ENCODE measurements at regions not wholly inside any gene's neighbourhood (a gene's known extent, or its start where the extent isn't known, plus 50 kb on each side); places are given as distances from the start of the nearest gene placed in this dataset.
"Not testable (repeated sequence)": the region's sequence is repeated elsewhere in the genome, so short reads cannot be mapped to it uniquely, and the experiment has no call there.

DNA sequence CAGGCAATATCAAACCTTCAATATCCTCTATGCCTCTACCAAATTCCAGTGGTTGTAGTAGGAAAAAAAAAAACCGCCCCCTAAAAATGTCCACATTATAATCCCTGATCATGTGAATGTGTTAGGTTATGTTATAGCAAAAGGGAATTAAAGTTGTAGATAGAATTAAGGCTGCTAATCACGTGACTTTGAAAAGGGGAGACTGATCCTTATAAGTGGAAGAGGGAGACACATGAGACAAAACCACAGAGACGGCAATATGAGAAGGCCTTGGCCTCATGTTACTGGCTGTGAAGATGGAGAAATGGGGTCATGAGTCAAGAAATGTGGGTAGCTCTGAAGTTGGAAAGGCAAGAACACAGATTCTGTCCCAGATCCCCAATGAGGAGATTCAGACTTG lies 1711.3 kb downstream of the KHDRBS2 start:
- ATAC-seq (ENCODE audit: low FRiP score); DNase-seq (ENCODE audit: low spot score): not testable (repeated sequence)

DNA sequence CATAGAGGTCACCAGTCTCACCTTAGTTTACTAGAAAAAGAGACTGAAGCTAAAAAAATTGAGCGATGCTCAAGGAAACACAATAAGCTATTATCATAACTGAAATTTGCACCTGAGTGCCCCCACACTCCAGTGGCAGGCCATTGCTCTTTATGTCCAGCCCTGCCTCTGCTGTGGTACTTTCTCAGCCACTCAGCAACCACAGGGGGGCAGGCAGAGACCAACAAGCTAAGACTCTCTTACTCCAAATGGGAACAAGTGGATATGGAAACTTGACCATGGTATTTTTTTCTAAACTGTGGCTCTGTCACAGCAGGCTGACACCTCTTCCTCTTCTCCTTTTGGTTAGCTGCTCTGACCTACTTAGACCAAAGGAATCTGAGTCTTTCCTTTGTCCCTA lies 1713.4 kb downstream of the KHDRBS2 start:
- not testable (repeated sequence) for DNase-seq (ENCODE audit: low spot score); ATAC-seq (ENCODE audit: low FRiP score)

DNA sequence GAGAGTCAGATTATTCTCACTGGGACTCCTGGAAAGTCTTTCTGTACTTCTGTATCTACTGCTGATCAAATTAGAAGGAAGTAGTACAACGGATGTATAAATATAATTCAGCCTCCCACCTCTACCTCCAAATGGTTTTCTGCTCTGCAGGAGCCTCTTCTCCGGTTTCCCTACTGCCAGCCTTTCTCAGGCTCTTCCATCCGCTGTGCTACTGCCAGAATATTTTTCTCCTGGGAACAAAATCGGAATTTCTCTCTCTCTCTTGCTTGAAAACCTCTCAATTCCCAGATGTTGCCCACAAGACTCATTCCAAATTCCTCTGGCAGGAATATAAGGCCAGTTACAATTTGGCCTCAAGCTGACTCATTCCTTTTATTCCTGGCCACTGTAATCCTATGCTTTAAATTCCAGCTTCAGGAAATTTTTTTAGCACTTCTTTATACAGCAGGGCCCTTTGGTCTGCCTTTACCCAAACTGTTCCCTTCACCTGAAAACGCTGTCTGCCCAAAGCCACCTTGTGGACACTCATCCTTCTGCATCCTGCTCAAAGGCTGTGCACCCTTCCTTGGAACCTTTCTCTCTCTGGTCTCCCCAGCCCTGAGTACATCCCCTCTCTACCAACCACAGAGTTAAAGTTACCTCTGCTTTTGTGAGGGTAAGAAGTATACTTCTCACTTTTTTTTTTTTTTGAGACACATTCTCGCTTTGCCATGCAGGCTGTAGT lies 1714.6 kb downstream of the KHDRBS2 start:
- peak; percentile 41 for ATAC-seq (ENCODE audit: low FRiP score)

DNA sequence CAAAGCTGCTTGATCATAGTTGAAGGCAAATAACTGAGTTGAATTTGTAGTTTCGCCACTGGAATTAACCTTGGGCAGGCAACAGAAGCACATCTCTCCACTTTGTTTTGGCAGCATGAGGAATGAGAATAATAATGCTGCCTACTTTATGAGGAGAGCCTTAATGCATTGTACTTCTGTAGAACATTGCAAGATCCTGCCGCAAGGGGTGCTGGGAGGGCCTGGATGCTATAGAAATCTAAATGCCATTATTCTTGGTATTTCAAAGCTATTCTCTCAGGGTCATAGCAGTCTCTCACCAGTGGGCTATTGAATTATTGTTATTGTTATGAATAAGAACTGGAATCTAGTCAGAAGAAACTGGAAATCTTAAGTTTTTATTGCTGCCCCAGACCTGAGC lies 1715.4 kb downstream of the KHDRBS2 start:
- DNase-seq (ENCODE audit: low spot score); ATAC-seq (ENCODE audit: low FRiP score): not testable (repeated sequence)

More for the DNA sequence above, 1714.6 kb downstream of the KHDRBS2 start:
- not testable (repeated sequence) for DNase-seq (ENCODE audit: low spot score)

DNA sequence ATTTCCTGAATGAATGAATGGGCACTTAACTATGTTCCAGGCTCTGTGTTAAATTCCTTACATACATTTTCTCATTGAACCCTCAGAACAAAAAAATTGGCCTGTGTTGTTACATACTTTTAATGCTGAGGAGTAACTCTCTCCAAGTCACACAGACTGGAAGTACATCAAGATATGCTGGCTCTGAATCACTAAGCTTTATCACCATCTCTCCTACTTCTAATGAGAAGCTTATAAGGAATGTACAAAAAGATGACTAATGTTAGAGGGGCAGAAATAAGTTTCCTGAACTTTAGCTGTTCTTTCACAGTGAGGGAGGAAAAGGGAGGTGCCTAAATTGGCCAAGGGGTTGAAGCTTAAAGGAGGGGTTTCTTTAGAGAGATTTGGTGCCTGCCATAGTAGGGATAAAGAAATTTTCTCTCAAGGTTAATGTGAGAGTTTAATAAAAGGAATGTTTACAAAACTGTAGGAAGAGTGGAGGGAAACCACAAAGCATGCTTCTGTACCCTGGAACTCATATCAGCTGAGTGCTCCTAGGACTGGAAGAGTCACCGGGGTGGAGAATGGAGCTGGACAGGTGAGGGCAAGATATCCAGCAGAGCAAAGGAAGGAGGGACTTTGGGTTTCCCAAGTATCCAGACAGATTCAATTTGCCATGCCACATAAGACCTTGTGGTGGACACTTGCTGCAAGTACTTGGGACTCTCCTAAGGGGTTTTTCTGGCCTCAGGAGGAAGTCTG lies 1718.4 kb downstream of the KHDRBS2 start:
- DNase-seq (ENCODE audit: low spot score): not testable (repeated sequence)
- peak; percentile 89 for ATAC-seq (ENCODE audit: low FRiP score)

DNA sequence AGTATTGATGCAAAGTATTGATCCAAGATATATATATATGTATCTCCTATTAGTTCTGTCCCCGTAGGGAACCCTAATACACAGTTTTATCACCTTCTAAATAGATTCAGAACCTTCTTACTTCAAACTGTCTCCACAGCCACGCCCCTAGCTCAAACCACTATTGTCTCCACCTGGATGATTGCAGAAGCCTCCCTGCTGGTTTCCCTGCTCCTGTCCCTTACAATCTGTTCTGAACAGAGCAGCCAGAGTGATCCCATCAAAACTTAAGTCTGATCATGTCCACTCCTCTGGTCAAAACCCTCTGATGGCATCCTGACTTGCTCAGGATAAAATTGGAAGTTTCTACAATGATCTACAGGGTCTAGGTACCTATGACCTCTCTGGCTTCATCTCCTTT lies 1719.6 kb downstream of the KHDRBS2 start:
- DNase-seq (ENCODE audit: low spot score); ATAC-seq (ENCODE audit: low FRiP score): not testable (repeated sequence)

DNA sequence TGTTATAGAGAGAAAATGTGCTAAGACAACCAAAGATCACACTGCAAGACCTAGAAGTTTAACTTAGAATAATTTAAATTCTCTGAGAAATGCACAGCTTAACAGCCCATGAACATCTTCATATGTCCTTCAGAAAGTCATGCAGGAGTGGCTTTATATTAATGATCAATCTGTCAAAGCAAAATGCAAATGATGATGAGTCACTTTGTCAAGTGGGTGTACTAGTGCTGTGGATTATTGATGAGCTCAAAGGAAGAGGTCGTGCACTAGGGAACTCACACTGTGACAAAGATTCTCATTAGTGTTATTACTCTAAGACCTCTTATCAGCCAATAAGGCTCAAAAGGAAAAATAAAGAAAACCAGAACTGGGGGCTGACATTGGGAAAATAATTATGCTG lies 1726.3 kb downstream of the KHDRBS2 start:
- not testable (repeated sequence) for ATAC-seq (ENCODE audit: low FRiP score); DNase-seq (ENCODE audit: low spot score)

DNA sequence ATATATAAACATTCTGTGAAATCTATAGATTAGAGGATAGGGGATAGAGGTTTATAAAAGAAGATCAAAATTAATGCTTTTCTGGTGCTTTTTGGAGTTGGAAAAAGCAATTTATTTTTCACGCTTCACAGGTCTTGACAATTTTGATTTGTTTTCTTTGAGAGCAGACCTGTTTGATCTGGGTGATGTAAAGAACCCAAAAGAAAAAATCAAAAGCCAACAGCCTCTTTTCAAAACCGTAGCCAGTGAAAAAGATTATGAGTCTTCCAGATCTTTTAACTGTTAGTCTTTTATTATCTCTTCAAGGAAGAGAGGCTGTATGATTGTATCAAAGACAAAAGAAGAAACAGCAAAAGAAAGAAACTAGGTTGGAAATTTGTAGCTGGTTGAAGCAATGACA lies 1738.7 kb downstream of the KHDRBS2 start:
- not testable (repeated sequence) for DNase-seq (ENCODE audit: low spot score); ATAC-seq (ENCODE audit: low FRiP score)

DNA sequence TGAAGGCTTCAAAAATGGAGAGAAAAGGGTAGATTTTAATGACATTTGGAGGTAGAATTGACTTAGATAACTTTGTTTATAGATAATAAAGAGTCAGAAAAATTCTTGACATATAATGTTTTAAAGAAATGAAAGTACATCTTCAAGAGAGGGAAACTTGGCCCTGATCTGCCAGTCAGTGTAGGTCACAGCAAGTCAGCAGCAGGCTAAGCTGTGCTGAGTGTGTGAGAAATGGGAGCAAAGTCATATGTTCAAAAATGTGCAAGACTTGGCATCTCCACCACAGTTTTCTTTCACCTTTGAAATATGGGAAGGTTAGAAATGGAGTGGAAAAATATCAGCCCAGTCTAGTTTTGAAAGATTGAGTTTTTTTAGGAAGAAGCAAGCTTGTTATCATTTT lies 1761.3 kb downstream of the KHDRBS2 start:
- ATAC-seq (ENCODE audit: low FRiP score): peak; percentile 66

DNA sequence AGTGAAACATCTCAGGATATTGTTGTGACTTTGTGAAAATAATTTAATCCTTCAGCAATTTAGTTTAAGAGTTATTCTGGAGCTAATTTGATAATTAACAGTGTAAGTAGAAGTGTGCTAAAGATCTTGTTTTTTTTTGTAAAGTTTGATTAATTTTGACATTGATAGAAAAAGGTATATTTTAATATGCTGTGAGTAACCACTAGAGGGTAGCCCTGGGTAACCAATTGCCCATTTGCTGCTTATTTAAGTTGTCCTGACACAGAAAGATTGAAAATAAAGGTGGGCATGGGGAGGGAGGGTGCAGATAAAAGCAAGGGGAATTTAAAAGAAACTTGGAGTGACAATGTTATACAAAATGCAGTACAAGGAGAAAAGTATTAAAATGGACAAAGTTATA lies 1808.3 kb downstream of the KHDRBS2 start:
- not testable (repeated sequence) for ATAC-seq (ENCODE audit: low FRiP score); DNase-seq (ENCODE audit: low spot score)

More for the DNA sequence above, 1761.3 kb downstream of the KHDRBS2 start:
- DNase-seq (ENCODE audit: low spot score): not testable (repeated sequence)

DNA sequence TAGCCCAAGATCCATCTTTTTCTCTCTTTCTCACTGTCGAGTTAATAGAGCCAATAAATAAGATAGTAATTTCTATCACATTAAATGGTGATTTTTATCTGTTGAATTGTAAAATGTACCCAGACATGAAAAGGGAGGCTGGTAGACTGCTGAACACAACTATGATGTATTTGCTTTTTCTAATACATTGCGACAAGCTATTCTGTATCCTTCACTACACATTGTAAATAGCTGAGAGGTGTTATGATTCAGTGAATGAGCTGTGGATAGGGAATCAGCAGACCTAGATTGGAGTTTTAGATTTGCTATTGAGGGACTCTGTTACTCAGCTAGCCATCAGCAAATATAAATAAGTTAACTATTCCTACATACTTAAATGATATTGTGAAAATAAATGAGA lies 1812.2 kb downstream of the KHDRBS2 start:
- ATAC-seq (ENCODE audit: low FRiP score): not testable (repeated sequence)

DNA sequence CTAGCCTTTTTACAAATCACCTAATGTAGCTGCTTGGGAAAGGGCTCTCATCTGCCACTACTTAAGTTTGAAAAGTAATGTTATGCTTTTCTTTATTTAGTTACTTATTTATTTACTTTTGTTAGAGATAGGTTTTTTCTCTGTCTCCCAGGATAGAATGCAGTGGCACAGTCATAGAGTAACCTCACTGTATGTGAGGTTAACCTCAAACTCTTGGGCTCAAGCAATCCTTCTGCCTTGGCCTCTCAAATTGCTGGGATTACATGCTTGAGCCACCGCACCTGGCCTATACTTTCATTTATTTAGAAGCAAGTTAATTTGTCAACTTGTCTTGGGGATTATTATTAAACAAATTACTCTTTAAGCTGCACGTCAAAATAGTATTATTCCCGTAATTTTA lies 1814.6 kb downstream of the KHDRBS2 start:
- not testable (repeated sequence) for ATAC-seq (ENCODE audit: low FRiP score); DNase-seq (ENCODE audit: low spot score)

More for the DNA sequence above, 1812.2 kb downstream of the KHDRBS2 start:
- not testable (repeated sequence) for DNase-seq (ENCODE audit: low spot score)

DNA sequence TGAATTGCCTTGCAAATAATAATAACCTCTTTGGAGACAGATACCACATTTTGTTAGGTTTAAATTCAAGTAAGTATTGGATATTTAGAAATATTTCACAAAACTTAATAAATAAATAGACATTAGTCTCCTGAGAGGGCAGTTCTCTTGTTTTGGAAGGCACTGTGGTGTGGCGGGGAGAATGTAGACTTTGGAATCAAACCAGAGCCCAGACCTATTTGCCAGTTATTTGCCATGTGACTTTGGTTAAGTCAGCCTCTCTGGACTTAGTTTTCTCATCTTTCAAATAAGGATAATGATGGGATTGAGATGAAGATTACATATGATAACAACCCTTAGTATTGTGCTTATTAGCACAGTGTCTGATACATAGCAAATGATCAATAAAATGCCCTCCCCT lies 1835.6 kb downstream of the KHDRBS2 start:
- not testable (repeated sequence) for ATAC-seq (ENCODE audit: low FRiP score); DNase-seq (ENCODE audit: low spot score)

DNA sequence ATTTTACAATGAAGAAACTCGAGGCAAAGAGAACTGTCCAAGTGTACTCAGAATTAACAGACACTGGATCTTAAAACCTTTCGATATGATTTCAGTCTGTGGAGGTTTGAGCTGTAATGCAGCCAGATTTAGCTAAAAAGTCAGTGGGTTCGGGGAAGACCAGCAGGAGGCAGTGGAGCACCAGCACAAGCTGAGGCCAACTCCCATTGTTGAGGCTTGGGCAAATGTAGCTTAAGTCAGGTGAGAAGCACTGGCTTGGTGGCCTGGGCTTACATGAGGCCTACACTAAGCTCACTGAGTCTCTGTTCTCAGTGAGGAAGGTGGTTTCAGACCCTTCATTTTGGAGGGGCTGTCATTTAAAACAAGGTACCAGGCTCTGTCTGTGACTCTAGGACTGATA lies 1841.5 kb downstream of the KHDRBS2 start:
- not testable (repeated sequence) for ATAC-seq (ENCODE audit: low FRiP score); DNase-seq (ENCODE audit: low spot score)

DNA sequence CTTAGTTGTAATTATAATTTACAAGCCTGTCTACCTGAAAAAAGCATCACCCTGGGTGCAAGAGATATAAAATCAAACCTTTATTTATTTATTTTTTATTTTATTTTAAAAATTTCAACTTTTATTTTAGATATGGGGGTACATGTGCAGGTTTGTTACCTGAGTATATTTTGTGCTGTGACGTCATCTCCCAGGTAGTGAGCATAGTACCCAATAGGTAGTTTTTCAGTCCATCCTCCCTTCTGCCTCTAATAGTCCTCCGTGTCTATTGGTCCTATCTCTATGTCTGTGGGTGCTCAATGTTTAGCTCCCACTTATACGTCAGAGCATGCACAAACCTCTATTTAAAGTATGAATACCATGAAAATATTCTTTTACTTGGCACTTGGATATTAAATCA lies 1846.3 kb downstream of the KHDRBS2 start:
- DNase-seq (ENCODE audit: low spot score); ATAC-seq (ENCODE audit: low FRiP score): not testable (repeated sequence)

DNA sequence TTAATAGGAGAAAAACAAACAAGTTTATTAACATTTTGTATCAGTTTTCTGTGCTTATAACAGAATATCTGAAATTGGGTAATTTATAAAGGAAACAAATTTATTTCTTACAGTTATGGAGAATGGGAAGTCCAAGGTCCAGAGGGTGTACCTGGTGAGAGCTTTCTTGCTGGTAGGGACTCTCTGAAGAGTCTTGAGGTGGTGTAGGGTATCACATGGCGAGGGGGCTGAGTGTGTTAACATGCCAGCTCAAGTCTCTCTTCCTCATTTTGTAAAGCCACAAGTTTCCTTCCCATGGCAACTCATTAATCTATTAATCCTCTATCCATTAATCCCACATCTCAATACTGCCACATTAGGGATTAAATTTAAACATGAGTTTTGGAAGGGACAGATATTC lies 1863.3 kb downstream of the KHDRBS2 start:
- ATAC-seq (ENCODE audit: low FRiP score): not testable (repeated sequence)

DNA sequence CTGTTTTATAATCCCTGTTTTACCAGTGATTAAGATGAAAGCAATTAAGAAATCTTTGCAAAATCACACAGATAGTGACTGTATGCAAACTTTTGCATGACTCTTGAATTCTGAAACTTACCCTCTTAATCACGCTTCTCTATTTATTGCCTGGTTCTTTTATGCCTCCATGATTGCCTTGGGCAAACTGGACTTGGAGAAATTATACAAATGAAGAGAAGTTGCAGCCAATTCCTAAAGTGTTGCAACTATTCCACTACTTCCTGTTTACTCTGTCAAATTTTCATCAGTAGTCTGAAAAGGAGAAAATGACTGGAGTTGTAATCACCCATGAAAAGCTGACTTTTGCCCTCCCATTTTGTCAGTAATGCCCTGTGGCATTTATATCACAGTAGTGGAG lies 1869.9 kb downstream of the KHDRBS2 start:
- DNase-seq (ENCODE audit: low spot score); ATAC-seq (ENCODE audit: low FRiP score): not testable (repeated sequence)

More for the DNA sequence above, 1863.3 kb downstream of the KHDRBS2 start:
- not testable (repeated sequence) for DNase-seq (ENCODE audit: low spot score)

DNA sequence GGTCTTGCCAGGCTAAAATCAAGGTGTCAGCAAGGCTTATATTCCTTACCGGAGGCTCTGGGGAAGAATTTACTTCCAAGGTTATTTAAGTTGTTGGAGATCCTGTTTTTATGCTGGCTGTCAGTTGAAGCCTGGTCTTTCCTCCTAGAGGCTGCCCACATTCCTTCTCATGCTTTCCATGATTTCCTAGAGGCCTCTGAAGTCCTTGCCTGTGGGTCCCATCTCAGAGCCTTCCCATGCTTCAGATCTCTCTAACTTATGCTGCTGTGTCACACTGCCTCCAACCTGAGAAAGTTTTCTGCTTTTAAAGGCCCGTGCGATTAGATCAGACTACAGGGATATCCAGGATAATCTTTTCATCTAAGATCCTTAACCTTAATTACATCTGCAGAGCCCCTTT lies 1877.3 kb downstream of the KHDRBS2 start:
- not testable (repeated sequence) for ATAC-seq (ENCODE audit: low FRiP score); DNase-seq (ENCODE audit: low spot score)

DNA sequence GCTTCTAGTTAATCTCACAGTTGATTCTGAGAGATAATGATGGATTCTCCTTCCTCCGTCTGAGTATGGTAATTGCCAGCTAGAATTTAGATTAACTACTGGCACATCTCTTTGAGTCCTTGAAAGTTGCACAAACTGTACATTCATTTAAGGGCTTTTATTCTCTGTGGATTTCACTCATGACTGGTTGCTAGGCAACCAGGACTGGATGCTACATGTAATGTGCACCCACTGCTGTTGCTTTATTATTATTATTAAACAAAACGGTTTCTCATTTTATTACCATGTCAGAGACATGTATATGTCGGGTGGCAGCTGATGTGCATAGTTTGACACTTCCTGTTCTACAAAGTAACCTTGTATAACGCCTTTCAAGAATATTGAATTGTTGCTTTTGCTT lies 1882.8 kb downstream of the KHDRBS2 start:
- ATAC-seq (ENCODE audit: low FRiP score): not testable (repeated sequence)

DNA sequence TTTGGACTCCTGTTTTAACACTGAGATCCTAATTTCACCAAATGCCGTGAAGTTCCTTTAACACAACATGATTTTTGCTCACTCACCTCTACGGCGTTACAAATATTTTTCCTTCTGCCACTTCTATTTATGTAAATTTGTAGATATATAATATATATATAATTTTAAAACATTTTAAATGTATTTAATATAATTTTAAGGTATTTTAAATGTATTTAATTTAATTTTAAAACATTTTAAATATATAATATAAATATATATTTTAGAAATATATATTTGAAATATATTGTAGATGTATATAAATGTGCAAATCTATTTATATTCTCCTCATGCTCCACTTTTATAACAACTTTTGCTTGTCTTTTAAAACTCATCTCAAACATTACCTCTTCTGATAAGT lies 1883.5 kb downstream of the KHDRBS2 start:
- ATAC-seq (ENCODE audit: low FRiP score); DNase-seq (ENCODE audit: low spot score): not testable (repeated sequence)

More for the DNA sequence above, 1882.8 kb downstream of the KHDRBS2 start:
- DNase-seq (ENCODE audit: low spot score): not testable (repeated sequence)
